Fibroblast of pulmonary artery (primary cell): ENCODE measurements at regions not wholly inside any gene's neighbourhood (a gene's known extent, or its start where the extent isn't known, plus 50 kb on each side); places are given as distances from the start of the nearest gene placed in this dataset.

Experiments used
- DNase-seq: peaks from one replicate; pipeline ENCODE4 v3.0.0-alpha.2; 2010; ENCODE audit warnings: low read depth
- H3K4me3 ChIP-seq: replicated peaks from 2 replicates; pipeline ENCODE4 v1.5.1; 2011; ENCODE audit warnings: low read depth, mild to moderate bottlenecking, control low read depth, low read length, moderate library complexity
- CTCF ChIP-seq: IDR thresholded peaks from 2 replicates; pipeline ENCODE4 v1.5.1; 2011; ENCODE audit warnings: mild to moderate bottlenecking, control low read depth, low read length, inconsistent platforms; ENCODE audit errors: missing control alignments

- no peak for TF ChIP-seq CTCF
- no peak overlapping the region for H3K4me3 ChIP-seq
- no peak for DNase-seq
Observed at GRCh38 chr9:107410420-107410819, 79.1 kb downstream of the KLF4 start.

GRCh38 chr9:107409581-107410389 lies 79.8 kb downstream of the KLF4 start:
- no peak for DNase-seq

GRCh38 chr9:107407675-107408074 lies 81.9 kb downstream of the KLF4 start:
- DNase-seq, result no peak
- TF ChIP-seq CTCF, result no peak
- H3K4me3 ChIP-seq, result no peak overlapping the region

More at GRCh38 chr9:107409581-107410389, 79.8 kb downstream of the KLF4 start:
- no peak for TF ChIP-seq CTCF
- H3K4me3 ChIP-seq, result no peak overlapping the region

- DNase-seq, result no peak
- no peak for TF ChIP-seq CTCF
- H3K4me3 ChIP-seq, result no peak overlapping the region
Observed at GRCh38 chr9:107405511-107405910, 84.1 kb downstream of the KLF4 start.

GRCh38 chr9:107404736-107405135 lies 84.8 kb downstream of the KLF4 start:
- TF ChIP-seq CTCF, result no peak
- H3K4me3 ChIP-seq, result no peak overlapping the region
- DNase-seq, result no peak

- no peak for TF ChIP-seq CTCF
- no peak for DNase-seq
Observed at GRCh38 chr9:107404161-107404560, 85.4 kb downstream of the KLF4 start.

More at GRCh38 chr9:107404161-107404560, 85.4 kb downstream of the KLF4 start:
- H3K4me3 ChIP-seq, result no peak overlapping the region
